A549 (cell line): ENCODE measurements at regions not wholly inside any gene's neighbourhood (a gene's known extent, or its start where the extent isn't known, plus 50 kb on each side); places are given as distances from the start of the nearest gene placed in this dataset.

Experiments used
- CHD2 ChIP-seq: fragments of 150-350 bp; IDR thresholded peaks from 2 replicates; pipeline ENCODE4 v1.6.1; 2014; ENCODE audit warnings: low read length; ENCODE audit not compliant: partially characterized antibody
- FOSL2 ChIP-seq, 2 experiments: fragments of 450-650 bp in 1 of 2; fragments of >200 bp in 1 of 2; sonication (Bioruptor Twin) in 1 of 2; formaldehyde crosslinking; IDR thresholded peaks; 2 replicates each; pipeline versions ENCODE4 v1.5.0 to v1.6.1; 2016 to 2020; ENCODE audit warnings: mild to moderate bottlenecking in 1 of 2, moderate library complexity in 1 of 2
- GATA3 ChIP-seq: IDR thresholded peaks from 2 replicates; pipeline ENCODE4 v1.6.1; 2012; ENCODE audit warnings: borderline replicate concordance
- POLR2A ChIP-seq: IDR thresholded peaks from 2 replicates; pipeline ENCODE4 v1.6.1; 2012; ENCODE audit warnings: mild to moderate bottlenecking, low read length
- POLR2AphosphoS2 ChIP-seq: conservative IDR thresholded peaks from 2 replicates; pipeline ENCODE4 v1.6.1; 2012; ENCODE audit warnings: low read length, improper control_type of control experiment, inconsistent platforms
- RAD21 ChIP-seq, 2 experiments: fragments of >200 bp in 1 of 2; sonication (Bioruptor Twin) in 1 of 2; formaldehyde crosslinking in 1 of 2; IDR thresholded peaks in 1 of 2; conservative IDR thresholded peaks in 1 of 2; 2 replicates in 1 of 2; 3 replicates in 1 of 2; pipeline ENCODE4 v1.6.1; 2012 to 2018; ENCODE audit warnings: inconsistent platforms in 1 of 2
- RFX5 ChIP-seq: fragments of 450-650 bp; IDR thresholded peaks from 2 replicates; pipeline ENCODE4 v1.7.1; 2014; ENCODE audit warnings: antibody characterized with exemption, mild to moderate bottlenecking, moderate library complexity
- TP53 ChIP-seq: fragments of 250-450 bp; sonication (Bioruptor Pico); IDR thresholded peaks from 2 replicates; pipeline ENCODE4 v1.5.0; 2021; ENCODE audit warnings: mild to moderate bottlenecking, moderate library complexity
- ZSCAN20 ChIP-seq: fragments of 250-450 bp; sonication (Bioruptor Pico); IDR thresholded peaks from 2 replicates; pipeline ENCODE4 v1.8.0; 2022; ENCODE audit warnings: mild to moderate bottlenecking, moderate library complexity
- TF ChIP-seq, protein P1 (sequence below): fragments of >200 bp; sonication (Bioruptor Twin); formaldehyde crosslinking; IDR thresholded peaks from 3 replicates; pipeline ENCODE4 v1.5.1; 2016
- TF ChIP-seq, protein P2 (sequence below): IDR thresholded peaks from 2 replicates; pipeline ENCODE4 v1.6.1; 2012
- TF ChIP-seq, protein P3 (sequence below): fragments of 200-600 bp; sonication (generic); IDR thresholded peaks from 2 replicates; pipeline ENCODE4 v1.6.1; 2016; ENCODE audit warnings: antibody characterized with exemption, mild to moderate bottlenecking, moderate library complexity
- TF ChIP-seq, protein P4 (sequence below): fragments of >200 bp; sonication (Bioruptor Twin); formaldehyde crosslinking; IDR thresholded peaks from 3 replicates; pipeline ENCODE4 v1.6.1; 2016
- TF ChIP-seq, protein P5 (sequence below): fragments of 150-350 bp; IDR thresholded peaks from 2 replicates; pipeline ENCODE4 v1.6.1; 2014; ENCODE audit warnings: low read depth, mild to moderate bottlenecking, low read length

DNA sequence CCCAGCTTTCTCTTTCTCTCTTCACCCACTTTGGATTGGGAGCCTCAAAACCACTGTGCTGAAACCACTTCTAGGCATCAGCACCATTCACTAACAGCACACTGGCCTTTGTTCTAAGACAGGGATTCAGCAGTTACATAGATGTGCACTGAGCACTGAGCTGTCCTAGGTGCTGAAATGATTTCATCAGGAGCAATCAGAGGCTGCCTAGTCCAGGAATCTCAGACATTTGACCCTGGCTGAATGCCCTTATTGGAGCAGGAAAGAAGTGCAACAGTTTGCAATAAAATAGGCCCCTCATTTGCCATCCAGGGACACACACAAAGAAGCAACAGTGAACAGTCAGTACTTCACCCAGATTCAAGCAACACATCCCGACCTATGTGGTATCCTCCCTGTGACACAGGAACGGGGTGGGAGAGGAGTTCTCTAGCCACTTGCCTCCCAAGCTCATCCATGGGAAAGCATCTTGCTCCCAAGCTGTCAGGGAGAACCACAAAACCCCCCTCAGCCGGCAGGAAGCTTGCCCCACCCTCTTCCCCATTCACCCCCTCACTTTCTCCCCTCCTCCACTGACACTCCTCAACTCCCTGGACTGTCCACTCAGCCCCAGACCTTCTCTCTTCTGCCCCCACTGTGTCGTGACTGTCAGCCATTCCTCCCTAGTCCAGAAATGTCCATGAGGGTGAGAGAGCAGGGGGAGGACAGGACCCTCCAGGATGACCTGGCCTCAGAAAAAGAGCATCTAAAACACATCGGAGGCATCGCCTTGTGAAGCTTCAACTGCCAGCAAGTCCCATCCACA, 304.4 kb downstream of the PREX1 start:
- TF ChIP-seq, protein P1, sequence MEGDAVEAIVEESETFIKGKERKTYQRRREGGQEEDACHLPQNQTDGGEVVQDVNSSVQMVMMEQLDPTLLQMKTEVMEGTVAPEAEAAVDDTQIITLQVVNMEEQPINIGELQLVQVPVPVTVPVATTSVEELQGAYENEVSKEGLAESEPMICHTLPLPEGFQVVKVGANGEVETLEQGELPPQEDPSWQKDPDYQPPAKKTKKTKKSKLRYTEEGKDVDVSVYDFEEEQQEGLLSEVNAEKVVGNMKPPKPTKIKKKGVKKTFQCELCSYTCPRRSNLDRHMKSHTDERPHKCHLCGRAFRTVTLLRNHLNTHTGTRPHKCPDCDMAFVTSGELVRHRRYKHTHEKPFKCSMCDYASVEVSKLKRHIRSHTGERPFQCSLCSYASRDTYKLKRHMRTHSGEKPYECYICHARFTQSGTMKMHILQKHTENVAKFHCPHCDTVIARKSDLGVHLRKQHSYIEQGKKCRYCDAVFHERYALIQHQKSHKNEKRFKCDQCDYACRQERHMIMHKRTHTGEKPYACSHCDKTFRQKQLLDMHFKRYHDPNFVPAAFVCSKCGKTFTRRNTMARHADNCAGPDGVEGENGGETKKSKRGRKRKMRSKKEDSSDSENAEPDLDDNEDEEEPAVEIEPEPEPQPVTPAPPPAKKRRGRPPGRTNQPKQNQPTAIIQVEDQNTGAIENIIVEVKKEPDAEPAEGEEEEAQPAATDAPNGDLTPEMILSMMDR: no peak
- no peak for TF ChIP-seq CHD2
- TF ChIP-seq POLR2A: no peak
- TF ChIP-seq RAD21 (conservative IDR thresholded peaks at IDR 0.05 in 1 of 2, IDR thresholded peaks at IDR 0.05 in 1 of 2): no peak
- no peak for TF ChIP-seq RFX5
- no peak for TF ChIP-seq FOSL2 (IDR thresholded peaks at IDR 0.05)
- TF ChIP-seq FOSL2 (CRISPR knock-in tag; IDR thresholded peaks at IDR 0.05): no peak
- TF ChIP-seq, protein P2, sequence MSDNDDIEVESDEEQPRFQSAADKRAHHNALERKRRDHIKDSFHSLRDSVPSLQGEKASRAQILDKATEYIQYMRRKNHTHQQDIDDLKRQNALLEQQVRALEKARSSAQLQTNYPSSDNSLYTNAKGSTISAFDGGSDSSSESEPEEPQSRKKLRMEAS: no peak
- TF ChIP-seq, protein P3, sequence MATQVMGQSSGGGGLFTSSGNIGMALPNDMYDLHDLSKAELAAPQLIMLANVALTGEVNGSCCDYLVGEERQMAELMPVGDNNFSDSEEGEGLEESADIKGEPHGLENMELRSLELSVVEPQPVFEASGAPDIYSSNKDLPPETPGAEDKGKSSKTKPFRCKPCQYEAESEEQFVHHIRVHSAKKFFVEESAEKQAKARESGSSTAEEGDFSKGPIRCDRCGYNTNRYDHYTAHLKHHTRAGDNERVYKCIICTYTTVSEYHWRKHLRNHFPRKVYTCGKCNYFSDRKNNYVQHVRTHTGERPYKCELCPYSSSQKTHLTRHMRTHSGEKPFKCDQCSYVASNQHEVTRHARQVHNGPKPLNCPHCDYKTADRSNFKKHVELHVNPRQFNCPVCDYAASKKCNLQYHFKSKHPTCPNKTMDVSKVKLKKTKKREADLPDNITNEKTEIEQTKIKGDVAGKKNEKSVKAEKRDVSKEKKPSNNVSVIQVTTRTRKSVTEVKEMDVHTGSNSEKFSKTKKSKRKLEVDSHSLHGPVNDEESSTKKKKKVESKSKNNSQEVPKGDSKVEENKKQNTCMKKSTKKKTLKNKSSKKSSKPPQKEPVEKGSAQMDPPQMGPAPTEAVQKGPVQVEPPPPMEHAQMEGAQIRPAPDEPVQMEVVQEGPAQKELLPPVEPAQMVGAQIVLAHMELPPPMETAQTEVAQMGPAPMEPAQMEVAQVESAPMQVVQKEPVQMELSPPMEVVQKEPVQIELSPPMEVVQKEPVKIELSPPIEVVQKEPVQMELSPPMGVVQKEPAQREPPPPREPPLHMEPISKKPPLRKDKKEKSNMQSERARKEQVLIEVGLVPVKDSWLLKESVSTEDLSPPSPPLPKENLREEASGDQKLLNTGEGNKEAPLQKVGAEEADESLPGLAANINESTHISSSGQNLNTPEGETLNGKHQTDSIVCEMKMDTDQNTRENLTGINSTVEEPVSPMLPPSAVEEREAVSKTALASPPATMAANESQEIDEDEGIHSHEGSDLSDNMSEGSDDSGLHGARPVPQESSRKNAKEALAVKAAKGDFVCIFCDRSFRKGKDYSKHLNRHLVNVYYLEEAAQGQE: peak; percentile 96
- TF ChIP-seq TP53: no peak
- TF ChIP-seq, protein P4, sequence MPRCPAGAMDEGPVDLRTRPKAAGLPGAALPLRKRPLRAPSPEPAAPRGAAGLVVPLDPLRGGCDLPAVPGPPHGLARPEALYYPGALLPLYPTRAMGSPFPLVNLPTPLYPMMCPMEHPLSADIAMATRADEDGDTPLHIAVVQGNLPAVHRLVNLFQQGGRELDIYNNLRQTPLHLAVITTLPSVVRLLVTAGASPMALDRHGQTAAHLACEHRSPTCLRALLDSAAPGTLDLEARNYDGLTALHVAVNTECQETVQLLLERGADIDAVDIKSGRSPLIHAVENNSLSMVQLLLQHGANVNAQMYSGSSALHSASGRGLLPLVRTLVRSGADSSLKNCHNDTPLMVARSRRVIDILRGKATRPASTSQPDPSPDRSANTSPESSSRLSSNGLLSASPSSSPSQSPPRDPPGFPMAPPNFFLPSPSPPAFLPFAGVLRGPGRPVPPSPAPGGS: no peak
- TF ChIP-seq POLR2AphosphoS2: no peak
- TF ChIP-seq, protein P5, sequence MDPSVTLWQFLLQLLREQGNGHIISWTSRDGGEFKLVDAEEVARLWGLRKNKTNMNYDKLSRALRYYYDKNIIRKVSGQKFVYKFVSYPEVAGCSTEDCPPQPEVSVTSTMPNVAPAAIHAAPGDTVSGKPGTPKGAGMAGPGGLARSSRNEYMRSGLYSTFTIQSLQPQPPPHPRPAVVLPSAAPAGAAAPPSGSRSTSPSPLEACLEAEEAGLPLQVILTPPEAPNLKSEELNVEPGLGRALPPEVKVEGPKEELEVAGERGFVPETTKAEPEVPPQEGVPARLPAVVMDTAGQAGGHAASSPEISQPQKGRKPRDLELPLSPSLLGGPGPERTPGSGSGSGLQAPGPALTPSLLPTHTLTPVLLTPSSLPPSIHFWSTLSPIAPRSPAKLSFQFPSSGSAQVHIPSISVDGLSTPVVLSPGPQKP: no peak
- TF ChIP-seq GATA3: no peak
- TF ChIP-seq ZSCAN20 (CRISPR knock-in tag): no peak
